HG03060 (cell line): ENCODE measurements at regions not wholly inside any gene's neighbourhood (a gene's known extent, or its start where the extent isn't known, plus 50 kb on each side); places are given as distances from the start of the nearest gene placed in this dataset.

Experiments
- ATAC-seq: cut with Tn5 transposase; IDR thresholded peaks from one replicate; pipeline ENCODE4 v1.9.1; 2021; ENCODE audit warnings: low read depth, moderate number of reproducible peaks; ENCODE audit not compliant: unreplicated experiment

GRCh38 chr2:6052649-6053048 lies 360.5 kb downstream of the SOX11 start:
- no peak for ATAC-seq

GRCh38 chr2:6053743-6054142 lies 361.6 kb downstream of the SOX11 start:
- no peak for ATAC-seq

GRCh38 chr2:6054161-6054671 lies 362.0 kb downstream of the SOX11 start:
- ATAC-seq, result no peak

- ATAC-seq, result no peak
Observed at GRCh38 chr2:6060992-6061663, 368.9 kb downstream of the SOX11 start.

- ATAC-seq, result no peak
Observed at GRCh38 chr2:6064757-6065156, 372.6 kb downstream of the SOX11 start.

GRCh38 chr2:6065703-6066102 lies 373.5 kb downstream of the SOX11 start:
- no peak for ATAC-seq

GRCh38 chr2:6067089-6067488 lies 374.9 kb downstream of the SOX11 start:
- no peak for ATAC-seq

- no peak for ATAC-seq
Observed at GRCh38 chr2:6067806-6068205, 375.6 kb downstream of the SOX11 start.

- no peak for ATAC-seq
Observed at GRCh38 chr2:6068429-6068828, 376.2 kb downstream of the SOX11 start.

- ATAC-seq, result no peak
Observed at GRCh38 chr2:6069381-6069780, 377.2 kb downstream of the SOX11 start.

- no peak for ATAC-seq
Observed at GRCh38 chr2:6071519-6071918, 379.3 kb downstream of the SOX11 start.

- no peak for ATAC-seq
Observed at GRCh38 chr2:6072276-6072675, 380.1 kb downstream of the SOX11 start.

GRCh38 chr2:6072768-6073167 lies 380.6 kb downstream of the SOX11 start:
- no peak for ATAC-seq

- no peak for ATAC-seq
Observed at GRCh38 chr2:6073191-6074088, 381.3 kb downstream of the SOX11 start.

GRCh38 chr2:6074089-6074643 lies 382.0 kb downstream of the SOX11 start:
- ATAC-seq, result no peak

- no peak for ATAC-seq
Observed at GRCh38 chr2:6077585-6077984, 385.4 kb downstream of the SOX11 start.

- no peak for ATAC-seq
Observed at GRCh38 chr2:6078414-6078813, 386.2 kb downstream of the SOX11 start.

GRCh38 chr2:6079405-6079804 lies 387.2 kb downstream of the SOX11 start:
- ATAC-seq, result no peak

GRCh38 chr2:6080932-6081753 lies 389.0 kb downstream of the SOX11 start:
- ATAC-seq, result no peak

GRCh38 chr2:6081955-6082624 lies 389.9 kb downstream of the SOX11 start:
- ATAC-seq, result no peak
